Dedifferentiated amniotic fluid mesenchymal stem cell (primary cell): ENCODE measurements at regions not wholly inside any gene's neighbourhood (a gene's known extent, or its start where the extent isn't known, plus 50 kb on each side); places are given as distances from the start of the nearest gene placed in this dataset.
"Not testable (repeated sequence)": the region's sequence is repeated elsewhere in the genome, so short reads cannot be mapped to it uniquely, and the experiment has no call there.

Experiments used
- DNase-seq: peaks from one replicate; pipeline ENCODE4 v3.0.0-alpha.2; 2016; ENCODE audit errors: extremely low spot score

DNA sequence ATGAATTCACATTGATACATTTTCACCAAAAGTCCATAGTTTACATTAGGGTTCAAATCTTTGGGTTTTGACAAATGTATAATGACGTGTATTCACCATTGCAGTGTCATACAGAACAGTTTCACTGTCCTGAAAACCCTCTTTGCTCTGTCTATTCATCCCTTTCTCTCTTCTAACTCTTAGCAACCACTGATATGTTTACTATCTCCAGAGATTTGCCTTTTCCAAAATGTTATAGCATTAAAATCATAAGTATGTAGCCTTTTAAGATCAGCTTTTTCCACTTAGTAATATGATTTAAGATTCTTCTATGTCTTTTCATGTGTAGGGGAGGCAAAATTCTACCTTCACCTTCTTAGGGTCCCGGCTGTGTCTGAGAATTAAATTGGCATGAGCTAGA, 203.8 kb downstream of the TPRG1 start:
- no peak for DNase-seq

DNA sequence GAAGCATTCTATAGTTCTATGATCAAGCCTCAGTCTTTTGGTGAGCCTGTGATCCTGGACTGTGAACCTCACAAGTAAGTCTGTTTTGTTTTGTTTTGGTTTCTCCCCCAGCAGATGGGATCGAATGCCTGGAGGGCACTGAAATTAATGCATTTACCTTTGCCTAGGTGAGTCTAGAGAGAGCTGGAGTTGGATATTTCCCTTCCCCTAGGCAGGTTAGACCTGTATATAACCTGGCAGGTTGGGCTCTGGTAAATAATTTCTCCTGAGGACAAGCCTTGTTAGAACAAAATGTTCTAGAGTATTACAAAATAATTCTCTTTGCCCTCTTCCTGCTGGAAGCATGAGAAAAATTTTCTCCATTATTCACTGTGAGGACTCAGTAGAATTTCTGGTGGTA, 211.9 kb downstream of the TPRG1 start:
- DNase-seq = no peak

DNA sequence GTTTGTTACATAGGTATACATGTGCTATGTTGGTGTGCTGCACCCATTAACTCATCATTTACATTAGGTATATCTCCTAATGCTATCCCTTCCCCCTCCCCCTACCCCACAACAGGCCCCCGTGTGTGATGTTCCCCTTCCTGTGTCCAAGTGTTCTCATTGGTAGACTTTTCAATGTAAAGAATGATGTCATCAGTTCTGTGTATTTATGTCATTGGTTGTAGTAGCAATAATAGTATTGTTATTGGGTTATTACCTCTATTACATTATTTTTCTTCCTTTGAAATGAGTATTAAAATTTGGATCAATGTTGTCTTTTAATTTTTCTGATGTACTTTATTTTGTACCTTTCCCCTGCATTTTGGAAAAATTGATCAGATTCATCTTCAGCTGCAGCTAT, 214.1 kb downstream of the TPRG1 start:
- DNase-seq = not testable (repeated sequence)

DNA sequence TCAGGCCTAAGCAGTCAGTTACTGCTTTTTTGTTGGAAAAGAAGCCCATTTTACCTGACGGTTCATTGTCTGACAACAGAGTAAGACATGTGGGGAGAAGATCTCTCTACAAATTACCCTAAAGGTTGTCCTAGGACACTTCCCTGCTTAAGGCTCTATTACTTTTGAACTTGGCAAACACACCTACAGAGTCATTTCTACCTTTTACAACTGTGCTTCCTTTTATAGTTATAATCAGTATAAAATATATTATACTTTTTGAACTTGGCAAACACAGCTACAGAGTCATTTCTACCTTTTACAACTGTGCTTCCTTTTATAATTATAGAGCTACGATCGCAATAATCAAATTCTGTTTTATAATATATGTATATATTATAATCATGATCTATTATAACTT, 215.0 kb downstream of the TPRG1 start:
- no peak for DNase-seq

DNA sequence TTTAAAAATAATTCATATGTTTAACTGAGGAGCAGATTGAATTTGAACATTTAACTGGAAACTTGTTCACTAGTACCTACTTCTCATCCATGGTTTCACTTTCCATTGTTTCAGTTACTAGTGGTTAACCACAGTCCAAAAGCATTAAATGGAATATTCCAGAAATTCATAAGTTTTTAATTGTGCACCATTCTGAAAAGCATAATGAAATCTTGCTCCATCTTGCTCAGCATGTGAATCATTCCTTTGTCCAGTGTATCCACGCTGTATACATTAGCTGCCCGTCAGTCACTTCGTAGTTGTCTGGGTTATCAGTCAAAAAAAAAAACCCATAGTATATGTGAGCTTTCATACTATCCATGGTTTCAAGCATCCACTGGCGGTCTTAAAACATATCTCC, 217.6 kb downstream of the TPRG1 start:
- no peak for DNase-seq

DNA sequence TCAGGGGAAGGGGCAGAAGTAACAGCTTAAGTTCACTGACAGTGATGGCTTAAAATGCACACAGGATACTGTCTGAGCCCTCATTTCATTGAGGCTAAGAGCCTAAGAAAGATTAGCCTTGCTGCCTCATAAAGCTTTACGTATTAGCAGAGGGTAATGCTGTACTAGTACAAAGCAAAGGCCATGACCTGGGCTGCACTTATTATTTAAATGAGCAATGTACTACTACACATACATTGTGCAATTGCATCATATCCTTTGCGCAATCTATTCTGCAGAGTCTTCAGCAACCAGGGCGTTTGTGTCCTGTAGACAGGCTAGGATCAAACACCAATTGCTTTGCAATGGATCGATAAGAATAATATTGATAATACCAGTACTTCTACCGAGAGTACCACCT, 221.8 kb downstream of the TPRG1 start:
- no peak for DNase-seq

DNA sequence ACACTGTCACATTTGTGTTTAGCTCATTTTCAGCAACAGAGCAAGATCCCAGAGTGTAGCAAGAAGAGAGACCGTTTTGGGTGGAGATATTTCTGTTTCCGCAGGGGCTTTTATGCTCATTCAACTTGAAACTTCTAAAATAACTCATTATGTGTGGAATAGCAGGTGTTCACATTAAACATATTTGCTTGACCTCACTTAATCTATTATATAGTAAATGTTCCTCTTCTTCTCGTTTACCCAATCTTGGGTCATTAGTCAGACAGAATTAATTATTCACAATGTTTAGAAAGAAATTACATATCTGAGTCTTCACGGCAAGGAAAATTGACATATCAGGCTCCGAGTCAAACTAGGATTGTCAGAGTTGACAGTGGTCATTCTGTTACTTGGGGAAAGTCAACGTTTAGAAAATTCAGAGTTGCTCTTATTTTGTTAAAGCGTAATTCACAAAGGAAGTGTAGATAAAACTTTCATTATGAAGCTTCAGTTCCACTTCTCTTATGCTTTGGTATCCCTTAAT, 222.9 kb downstream of the TPRG1 start:
- no peak for DNase-seq

DNA sequence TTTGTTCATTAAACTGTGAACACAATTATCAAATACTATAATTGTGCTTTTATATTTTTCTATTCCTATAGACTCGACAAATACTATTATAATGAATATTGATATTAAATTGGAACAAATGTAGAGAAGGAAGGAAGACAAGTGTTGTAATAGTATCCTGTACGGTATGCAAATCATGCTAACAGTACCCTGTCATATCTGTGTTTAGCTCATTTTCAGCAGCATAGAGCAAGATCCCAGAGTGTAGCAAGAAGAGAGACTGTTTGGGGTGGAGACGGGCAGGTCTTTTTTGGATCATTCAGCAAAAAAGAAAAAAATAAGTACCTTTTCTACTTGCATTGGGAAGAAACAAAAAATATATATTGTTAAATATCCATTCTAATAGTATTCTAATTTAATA, 224.1 kb downstream of the TPRG1 start:
- DNase-seq = no peak

DNA sequence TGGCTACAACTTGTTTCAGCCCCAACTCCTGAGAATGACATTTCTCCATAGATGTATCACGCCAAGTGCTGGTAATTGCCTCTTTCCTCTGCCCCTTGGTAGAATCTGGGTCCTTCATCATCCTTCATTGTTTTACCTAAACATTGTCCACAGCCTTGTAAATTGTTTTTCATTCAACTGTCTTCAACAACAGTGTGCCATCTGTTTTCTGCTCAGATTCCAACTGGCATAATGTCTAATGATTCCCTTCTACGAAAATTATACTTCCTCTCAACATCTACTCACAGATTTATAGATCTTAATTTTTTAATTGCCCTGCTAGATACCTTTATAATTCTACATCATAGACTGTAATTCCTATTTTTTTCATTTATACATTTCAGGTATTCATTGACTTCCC, 226.9 kb downstream of the TPRG1 start:
- no peak for DNase-seq

DNA sequence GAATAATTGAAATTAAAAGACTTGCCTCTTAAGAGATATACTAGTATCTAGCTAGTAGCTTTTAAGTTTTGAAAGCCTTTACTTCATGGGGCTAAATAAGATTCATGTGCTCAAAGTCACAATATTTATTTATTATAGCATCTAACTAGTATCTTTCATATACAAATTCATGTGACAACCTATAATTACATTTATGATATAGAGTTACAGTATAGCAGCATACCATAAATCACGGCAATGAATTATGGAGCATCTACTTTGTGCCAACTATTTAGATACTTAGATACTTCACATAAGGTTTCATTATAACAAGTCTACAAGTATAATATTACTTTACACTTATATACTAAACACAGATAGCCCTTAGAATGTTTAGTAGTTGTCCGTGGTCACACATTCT, 229.4 kb downstream of the TPRG1 start:
- no peak for DNase-seq

DNA sequence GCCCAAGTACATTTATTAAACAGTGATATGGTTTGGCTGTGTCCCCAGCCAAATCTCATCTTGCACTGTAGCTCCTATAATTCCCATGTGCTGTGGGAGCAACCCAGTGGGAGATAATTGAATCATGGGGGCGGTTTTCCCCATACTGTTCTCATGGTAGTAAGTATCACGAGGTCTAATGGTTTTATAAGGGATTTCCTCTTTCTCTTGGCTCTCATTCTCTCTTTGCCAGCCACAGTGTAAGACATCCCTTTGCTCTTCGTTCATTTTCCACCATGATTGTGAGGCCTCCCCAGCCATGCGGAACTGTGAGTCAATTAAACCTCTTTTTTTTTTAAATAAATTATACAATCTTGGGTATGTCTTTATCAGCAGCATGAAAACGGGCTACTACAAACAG, 228.0 kb upstream of the TP63 start:
- DNase-seq = no peak

DNA sequence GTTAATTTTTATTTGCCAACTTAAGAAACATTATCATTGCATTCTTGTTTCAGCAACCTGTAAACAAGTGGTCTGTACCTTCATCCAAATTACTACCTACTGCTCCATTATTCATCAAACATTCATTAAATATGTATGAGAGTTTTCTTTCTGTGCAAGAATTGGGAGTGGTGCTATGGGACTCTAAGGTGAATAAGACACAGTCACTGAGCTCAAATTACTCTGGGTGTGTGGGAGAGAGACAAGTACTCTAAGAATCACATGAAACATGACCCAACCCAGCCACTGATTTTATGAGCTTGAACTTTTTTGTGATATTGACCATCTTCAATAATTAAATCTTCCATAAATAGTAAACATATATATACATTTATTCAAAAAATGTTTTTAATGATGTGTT, 227.2 kb upstream of the TP63 start:
- DNase-seq = no peak

DNA sequence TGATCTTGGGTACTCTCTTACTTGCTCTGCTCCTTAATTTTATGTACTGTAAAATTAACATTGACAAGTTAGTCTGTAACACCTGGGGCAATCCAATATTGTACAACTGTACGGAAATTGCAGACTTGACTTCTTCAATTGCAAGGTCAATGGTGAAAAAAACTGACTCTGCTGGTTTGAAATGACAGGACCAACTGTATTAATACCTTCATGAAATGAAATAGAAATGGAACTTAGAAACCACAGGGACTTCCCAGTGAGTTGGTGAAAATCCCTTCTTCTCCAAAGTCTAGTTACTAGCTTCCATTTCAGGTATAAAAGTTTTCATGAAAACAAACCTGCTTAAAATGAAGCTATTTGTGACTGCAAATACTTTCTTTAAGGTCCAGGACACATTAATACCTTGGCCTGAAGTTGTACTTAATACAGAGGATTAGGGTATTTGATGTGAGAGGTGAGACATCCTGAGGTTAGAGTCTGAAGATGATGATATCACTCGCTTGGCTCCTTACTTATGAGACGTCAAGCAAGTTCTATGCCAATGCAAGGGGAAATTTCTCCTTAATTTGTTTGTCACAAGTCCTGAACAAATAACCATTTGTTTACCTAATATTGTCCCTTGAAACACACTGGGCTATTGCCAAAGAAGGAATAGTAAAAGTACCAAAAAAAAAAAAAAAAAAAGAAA, 226.2 kb upstream of the TP63 start:
- no peak for DNase-seq

DNA sequence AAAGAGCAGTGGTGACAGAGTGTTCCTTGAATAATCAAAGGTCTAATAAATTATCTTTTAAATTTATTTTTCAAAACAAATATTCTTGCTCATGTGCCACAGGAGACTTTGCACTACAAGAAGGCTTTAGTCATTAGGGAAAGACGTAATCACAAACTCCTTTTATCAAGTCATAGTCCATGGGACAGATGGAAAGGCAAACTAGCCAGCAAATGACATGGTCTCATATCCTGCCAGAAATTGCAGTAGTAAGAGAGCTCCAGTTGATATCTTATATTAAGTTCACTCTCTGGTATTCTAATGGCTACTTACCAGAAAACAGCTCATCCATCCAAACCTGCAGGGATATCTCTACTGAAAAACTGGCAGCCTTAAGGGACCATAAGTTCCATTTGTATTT, 225.0 kb upstream of the TP63 start:
- no peak for DNase-seq

DNA sequence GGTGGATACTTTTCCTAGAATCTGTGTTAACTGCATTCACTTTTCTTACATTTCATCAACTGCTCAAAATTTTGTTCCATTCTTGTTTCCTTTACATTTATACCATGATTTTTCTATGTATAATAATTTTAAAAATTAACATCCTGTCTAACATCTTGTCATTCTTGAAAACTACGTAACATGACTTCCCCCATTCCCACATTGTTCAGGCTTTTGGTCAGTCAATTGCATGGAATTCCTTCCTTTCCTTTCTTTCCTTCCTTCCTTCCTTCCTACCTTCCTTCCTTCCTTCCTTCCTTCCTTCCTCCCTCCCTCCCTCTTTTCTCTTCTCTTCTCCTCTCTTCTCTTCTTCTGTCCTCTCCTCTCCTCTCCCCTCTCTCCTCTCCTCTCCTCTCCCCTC, 220.7 kb upstream of the TP63 start:
- DNase-seq = no peak

DNA sequence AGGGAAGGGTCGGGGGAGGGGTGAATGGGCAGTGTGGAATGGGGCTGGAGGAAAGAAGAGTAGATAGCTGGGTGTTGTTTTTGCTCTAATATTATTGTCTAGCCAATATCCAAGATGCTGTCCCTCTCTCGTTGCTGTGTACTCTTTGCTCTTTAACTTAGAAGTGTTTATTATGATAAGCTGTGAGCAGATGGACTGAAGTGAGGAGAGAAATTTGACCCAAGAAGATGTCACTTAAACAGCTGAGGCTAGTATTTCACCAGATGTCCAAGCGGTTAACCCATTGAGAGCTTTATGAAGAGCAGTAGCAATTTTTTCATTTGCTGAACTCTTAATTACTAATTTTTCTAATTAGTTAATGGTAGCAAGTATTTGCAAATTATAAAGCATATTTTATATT, 212.2 kb upstream of the TP63 start:
- DNase-seq = no peak

DNA sequence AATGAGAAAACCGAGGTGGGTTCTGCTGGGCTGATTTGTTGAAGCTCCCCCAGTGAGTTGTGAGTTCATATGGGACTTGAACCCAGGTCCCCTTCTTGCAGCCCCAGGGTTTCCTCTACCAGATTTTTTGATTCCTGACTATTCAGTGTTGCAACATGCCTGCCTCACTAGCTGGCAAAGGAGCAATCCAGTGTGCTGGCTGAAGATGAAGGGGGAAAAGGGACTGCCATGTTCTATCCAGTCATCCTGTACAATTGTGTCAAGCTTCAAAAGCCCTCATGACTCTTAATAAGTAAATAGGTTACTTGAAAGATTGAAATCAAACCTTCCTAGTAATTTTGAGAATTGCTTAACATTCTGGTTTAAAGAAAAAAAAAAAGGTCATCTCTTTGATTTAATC, 211.5 kb upstream of the TP63 start:
- DNase-seq = no peak

DNA sequence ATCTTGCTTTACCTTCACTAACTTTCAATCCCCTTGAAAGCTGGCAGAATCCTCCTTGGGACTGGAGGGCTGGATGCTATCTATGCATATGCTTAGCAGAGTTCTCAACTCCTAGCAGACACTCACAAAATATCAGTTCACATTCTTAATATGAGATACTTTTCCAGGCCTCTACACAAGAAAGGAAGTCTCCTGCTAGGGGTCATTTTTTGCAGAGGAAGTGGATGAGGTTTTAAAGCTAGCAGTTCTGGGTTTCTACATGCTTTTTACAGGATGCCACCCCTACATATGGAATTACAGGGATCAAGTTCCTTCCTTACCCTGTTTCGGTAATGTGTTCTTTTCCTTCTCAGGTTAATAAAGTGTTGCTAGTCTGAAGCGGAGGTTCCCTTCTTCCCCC, 206.3 kb upstream of the TP63 start:
- no peak for DNase-seq

DNA sequence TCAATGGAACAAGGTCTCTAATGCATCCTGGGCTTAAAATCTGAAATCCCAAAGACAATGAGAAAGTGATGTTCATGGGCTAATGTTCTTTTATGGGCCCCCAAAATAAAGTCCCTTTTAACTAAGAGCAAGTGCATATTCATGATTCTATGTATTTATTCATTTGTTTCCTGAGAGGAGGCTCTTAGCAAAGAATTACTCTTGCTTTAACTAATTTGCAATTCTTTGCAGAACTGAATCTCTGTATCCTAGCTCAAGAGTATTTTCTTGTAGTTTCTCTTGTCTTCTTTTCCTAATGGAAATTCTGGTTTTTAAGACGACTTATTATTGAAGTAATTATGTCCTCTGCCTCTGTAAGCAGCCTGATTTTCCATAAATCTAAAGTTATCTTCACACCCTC, 202.2 kb upstream of the TP63 start:
- DNase-seq = no peak

DNA sequence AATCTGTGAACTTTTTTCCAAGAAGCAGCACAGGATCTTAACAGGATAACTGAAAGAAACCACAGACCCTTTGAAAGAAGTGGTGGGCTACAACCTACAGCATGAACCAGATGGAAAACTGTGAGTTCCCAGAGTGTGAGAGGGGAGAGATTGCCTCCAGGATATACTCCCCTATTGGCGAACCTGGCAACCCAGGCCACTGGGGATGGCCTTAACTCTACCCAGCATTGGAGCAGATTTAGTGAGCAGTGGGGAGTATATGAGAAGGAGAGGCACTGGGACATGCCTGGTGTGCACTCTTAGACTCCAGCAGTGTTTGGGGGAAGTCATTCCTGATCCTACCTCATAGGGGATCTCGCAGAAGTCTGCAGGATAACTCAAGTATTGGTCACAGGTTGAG, 201.0 kb upstream of the TP63 start:
- DNase-seq = no peak

DNA sequence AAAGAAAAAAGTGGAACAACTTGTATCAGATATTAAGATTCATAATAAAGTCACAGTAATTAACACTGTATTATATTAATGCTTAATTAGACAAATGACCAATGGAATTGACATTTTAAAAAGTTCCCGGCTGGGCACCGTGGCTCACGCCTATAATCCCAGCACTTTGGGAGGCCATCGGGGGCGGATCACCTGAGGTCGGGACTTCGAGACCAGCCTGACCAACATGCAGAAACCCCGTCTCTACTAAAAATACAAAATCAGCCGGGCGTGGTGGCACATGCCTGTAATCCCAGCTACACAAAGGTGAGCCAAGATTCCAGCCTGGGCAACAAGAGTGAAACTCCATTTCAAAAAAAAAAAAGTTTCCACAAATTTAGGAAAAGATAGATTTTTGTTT, 188.9 kb upstream of the TP63 start:
- DNase-seq = not testable (repeated sequence)

DNA sequence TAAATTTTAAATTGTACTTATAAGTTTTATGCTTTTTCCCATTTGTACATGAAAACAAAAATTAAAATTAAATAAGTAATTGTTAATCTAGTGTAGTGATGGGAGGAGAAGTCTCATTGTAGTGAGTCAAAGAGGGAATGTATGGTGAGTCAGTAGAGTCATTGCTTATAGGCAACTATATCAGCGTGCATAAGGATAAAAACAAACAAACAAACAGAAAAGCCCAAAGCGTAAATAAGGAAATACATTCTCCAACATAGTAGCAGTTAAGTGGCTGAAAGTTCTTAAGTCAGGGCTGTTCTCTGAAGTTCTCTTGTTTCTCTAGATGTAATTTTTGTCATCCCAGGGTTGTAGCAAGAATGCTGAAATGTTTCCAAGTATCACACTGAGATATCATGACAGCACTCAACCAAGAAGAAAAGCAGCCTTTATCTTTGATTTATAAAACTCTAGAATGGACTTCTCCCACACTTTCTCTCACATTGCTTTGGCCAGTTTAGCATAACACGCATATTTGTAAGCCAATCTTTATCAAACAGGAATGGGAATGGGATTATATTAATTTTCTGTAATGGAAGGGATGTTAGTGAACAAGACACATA, 184.1 kb upstream of the TP63 start:
- DNase-seq = no peak

DNA sequence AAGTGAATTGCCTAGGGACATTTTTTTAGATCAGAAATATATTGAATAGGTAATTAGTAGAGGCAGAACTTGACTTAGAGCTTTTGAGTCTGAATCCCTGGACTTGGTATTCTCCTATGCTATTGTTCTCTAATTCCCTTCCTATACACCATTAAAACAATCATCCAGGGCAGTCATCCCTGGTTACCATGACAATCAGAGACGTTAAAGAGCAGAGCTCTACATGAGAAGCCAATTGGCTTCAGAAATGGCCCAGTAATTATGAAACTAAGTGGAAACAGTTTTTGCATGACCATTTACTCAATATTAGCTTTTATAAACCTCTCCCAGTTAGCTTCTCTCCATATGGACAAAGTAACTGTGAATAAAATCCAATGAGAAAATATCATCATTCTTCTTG, 182.1 kb upstream of the TP63 start:
- no peak for DNase-seq

DNA sequence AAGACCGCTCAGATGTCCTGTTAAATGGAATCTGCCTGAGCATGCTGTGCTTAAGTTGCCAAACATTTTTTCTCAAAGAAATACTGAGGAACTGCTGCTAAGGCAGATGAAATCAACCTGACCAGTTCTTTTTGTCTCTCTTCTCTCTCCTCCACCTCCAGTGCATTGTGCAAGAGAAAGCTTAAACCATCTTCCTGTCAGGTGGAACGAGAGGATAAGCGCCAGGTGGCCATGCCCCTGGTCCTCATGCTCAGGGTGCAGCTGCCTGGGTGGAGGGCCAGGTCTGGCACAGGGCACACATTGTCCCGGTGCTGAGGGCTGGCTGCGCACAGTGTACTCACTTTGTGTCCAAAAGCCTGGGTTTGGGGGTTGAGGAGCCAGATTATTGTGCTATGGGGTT, 176.2 kb upstream of the TP63 start:
- DNase-seq = no peak
